ENCODE measurements at regions not wholly inside any gene's neighbourhood (a gene's known extent, or its start where the extent isn't known, plus 50 kb on each side); places are given as distances from the start of the nearest gene placed in this dataset.

- Mint-ChIP-seq H3K9me3 (peaks cover 28 to 35% of the 10 kb centered on the region in 2 experiments), H3K4me3 (no peak overlapping the region), H3K27ac (peak overlapping the region in 1 of 3 experiments; percentile 69; a peak in 2 of 7 replicates), H3K4me1 (peaks cover 19 to 21% of the 10 kb centered on the region in 2 experiments), H3K27me3 (ENCODE audit: low read depth) (peaks cover 28% of the 10 kb centered on the region), H3K36me3 (ENCODE audit: insufficient read depth in 1 of 3, low read depth in 3 of 3) (peaks cover 15 to 34% (median 17%) of the 10 kb centered on the region in 3 experiments)
- no peak overlapping the region for H2BK120ac ChIP-seq (ENCODE audit: low read depth, low read length, poor library complexity, severe bottlenecking)
- H2BK5ac ChIP-seq (ENCODE audit: insufficient read length, low read length), result no peak overlapping the region
- H3K4ac ChIP-seq (ENCODE audit: low read depth, low read length), result no peak overlapping the region
- no peak overlapping the region for H3K27ac ChIP-seq (ENCODE audit: insufficient read length, low read depth, low read length)
- H3K18ac ChIP-seq (ENCODE audit: insufficient read length, low read depth, low read length), result no peak overlapping the region
- no peaks in the 10 kb centered on the region for H3K79me1 ChIP-seq (ENCODE audit: insufficient read depth, low read depth, low read length, poor library complexity, severe bottlenecking)
- peaks cover 4% of the 10 kb centered on the region for H3K9me3 ChIP-seq (ENCODE audit: control insufficient read depth, low read depth, low read length)
- H2BK12ac ChIP-seq (ENCODE audit: insufficient read length, low read depth, low read length), result no peak overlapping the region
- H2BK15ac ChIP-seq (ENCODE audit: low read depth, low read length), result no peak overlapping the region
- WGBS (ENCODE audit: extremely low coverage, insufficient read length, low lambda C conversion rate), result no CpG with 5 or more reads among the region's 6 CpGs
- no peaks in the 10 kb centered on the region for H4K20me1 ChIP-seq (ENCODE audit: control insufficient read depth, insufficient read depth, insufficient read length)
- 0 out of 2 replicates have a peak, but pooled peaks cover 2% of the 10 kb centered on the region for H3K4me1 ChIP-seq (ENCODE audit: insufficient read depth, low read length)
- H3K56ac ChIP-seq (ENCODE audit: insufficient read length, low read depth, low read length), result no peak overlapping the region
- no peak overlapping the region for H3K14ac ChIP-seq (ENCODE audit: insufficient read depth, low read length)
- H3K23me2 ChIP-seq (ENCODE audit: insufficient read length, low read depth, low read length, poor library complexity, severe bottlenecking), result no peaks in the 10 kb centered on the region
- no peak overlapping the region for H2AFZ ChIP-seq (ENCODE audit: low read length)
- DNase-seq, result no peak
- H3K79me2 ChIP-seq (ENCODE audit: insufficient read depth, low read length), result no peaks in the 10 kb centered on the region
- H3T11ph ChIP-seq (ENCODE audit: low read length), result no peak overlapping the region
- peak overlapping the region; percentile 50 for H3K4me2 ChIP-seq (ENCODE audit: insufficient read depth, insufficient read length, low read length)
- H2AK5ac ChIP-seq (ENCODE audit: insufficient read length, low read length), result no peak overlapping the region
- H4K91ac ChIP-seq (ENCODE audit: insufficient read length, low read depth, low read length), result no peak overlapping the region
- no peak overlapping the region for H3K23ac ChIP-seq (ENCODE audit: insufficient read length, low read depth, low read length)
- H4K5ac ChIP-seq (ENCODE audit: insufficient read length, low read depth, low read length), result no peak overlapping the region
- H3K9ac ChIP-seq (ENCODE audit: extremely low read depth, insufficient read length, low read length), result no peak overlapping the region
- H3K27me3 ChIP-seq (ENCODE audit: insufficient read depth, low read length), result no peaks in the 10 kb centered on the region
- no peak overlapping the region for H2BK20ac ChIP-seq (ENCODE audit: low read depth, low read length, poor library complexity, severe bottlenecking)
- TF ChIP-seq, protein P1, sequence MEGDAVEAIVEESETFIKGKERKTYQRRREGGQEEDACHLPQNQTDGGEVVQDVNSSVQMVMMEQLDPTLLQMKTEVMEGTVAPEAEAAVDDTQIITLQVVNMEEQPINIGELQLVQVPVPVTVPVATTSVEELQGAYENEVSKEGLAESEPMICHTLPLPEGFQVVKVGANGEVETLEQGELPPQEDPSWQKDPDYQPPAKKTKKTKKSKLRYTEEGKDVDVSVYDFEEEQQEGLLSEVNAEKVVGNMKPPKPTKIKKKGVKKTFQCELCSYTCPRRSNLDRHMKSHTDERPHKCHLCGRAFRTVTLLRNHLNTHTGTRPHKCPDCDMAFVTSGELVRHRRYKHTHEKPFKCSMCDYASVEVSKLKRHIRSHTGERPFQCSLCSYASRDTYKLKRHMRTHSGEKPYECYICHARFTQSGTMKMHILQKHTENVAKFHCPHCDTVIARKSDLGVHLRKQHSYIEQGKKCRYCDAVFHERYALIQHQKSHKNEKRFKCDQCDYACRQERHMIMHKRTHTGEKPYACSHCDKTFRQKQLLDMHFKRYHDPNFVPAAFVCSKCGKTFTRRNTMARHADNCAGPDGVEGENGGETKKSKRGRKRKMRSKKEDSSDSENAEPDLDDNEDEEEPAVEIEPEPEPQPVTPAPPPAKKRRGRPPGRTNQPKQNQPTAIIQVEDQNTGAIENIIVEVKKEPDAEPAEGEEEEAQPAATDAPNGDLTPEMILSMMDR (conservative IDR thresholded peaks at IDR 0.05), result no peak
- no peak overlapping the region for H4K8ac ChIP-seq (replicated peaks; ENCODE audit: insufficient read length, low read depth, low read length)
Measured at GRCh38 chr14:89040080-89040459, 215.6 kb downstream of the TTC8 start.
